Colonic mucosa (tissue), 4 donors: ENCODE measurements at regions not wholly inside any gene's neighbourhood (a gene's known extent, or its start where the extent isn't known, plus 50 kb on each side); places are given as distances from the start of the nearest gene placed in this dataset.

ENCODE experiments used
- DNase-seq: peaks from one replicate; pipeline ENCODE4 v3.0.0-alpha.2; 2020
- H3K27ac ChIP-seq: fragments of 200-600 bp; one replicate; pipeline ENCODE4 v1.8.0; 2021
- H3K27me3 ChIP-seq: fragments of 200-600 bp; one replicate; pipeline ENCODE4 v1.8.0; 2021
- H3K36me3 ChIP-seq: fragments of 200-600 bp; one replicate; pipeline ENCODE4 v1.8.0; 2021
- H3K4me1 ChIP-seq: fragments of 200-600 bp; one replicate; pipeline ENCODE4 v1.8.0; 2021; ENCODE audit warnings: mild to moderate bottlenecking
- H3K4me3 ChIP-seq: fragments of 200-600 bp; one replicate; pipeline ENCODE4 v1.8.0; 2021
- H3K9ac ChIP-seq, 2 donors: one replicate each; pipeline ENCODE4 v1.7.0; 2013; ENCODE audit warnings: control low read depth in 2 of 2, low read depth in 2 of 2, low read length in 2 of 2
- H3K9me3 ChIP-seq: fragments of 200-600 bp; one replicate; pipeline ENCODE4 v1.8.0; 2021
- CTCF ChIP-seq: fragments of 200-600 bp; IDR thresholded peaks from one replicate; pipeline ENCODE4 v1.8.0; 2022; ENCODE audit warnings: antibody characterized with exemption, mild to moderate bottlenecking
- intact Hi-C: fragments of 100-400 bp; cut with DNase I; formaldehyde crosslinking; loops from one replicate; pipeline ENCODE4 v1.14.1; 2022
- donor health status: healthy.
- donor health status: DM: no; HTN: no; CAD: no.
- donor health status: DM: no; HTN: no; CAD: no.

DNA sequence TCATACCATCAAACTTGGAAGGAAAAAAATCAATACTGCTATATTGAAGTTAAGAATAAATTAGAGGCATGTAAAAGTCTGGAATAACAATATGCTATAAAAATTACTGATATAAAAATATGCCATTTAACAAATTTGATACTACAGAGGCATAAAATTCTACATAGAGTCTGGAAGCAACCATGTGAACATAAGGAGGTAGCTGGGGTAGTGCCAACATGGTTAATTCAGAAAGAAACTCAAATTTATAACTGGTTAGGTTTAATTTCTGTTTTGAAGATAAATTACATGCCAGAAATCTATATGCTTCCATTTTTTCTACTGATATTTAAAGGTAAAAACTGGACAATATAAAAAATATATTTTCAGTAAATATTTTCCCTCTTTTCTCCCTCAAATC is 103.1 kb upstream of the NR4A3 start:
- no peak overlapping the region for H3K27ac ChIP-seq
- DNase-seq = no peak
- no peaks in the 10 kb centered on the region for H3K4me1 ChIP-seq
- intact Hi-C loops = no loop called here
- H3K27me3 ChIP-seq = no peaks in the 10 kb centered on the region
- H3K9me3 ChIP-seq = no peaks in the 10 kb centered on the region
- no peak overlapping the region for H3K4me3 ChIP-seq
- H3K36me3 ChIP-seq = no peaks in the 10 kb centered on the region
- H3K9ac ChIP-seq = no peak overlapping the region
- no peak for TF ChIP-seq CTCF

DNA sequence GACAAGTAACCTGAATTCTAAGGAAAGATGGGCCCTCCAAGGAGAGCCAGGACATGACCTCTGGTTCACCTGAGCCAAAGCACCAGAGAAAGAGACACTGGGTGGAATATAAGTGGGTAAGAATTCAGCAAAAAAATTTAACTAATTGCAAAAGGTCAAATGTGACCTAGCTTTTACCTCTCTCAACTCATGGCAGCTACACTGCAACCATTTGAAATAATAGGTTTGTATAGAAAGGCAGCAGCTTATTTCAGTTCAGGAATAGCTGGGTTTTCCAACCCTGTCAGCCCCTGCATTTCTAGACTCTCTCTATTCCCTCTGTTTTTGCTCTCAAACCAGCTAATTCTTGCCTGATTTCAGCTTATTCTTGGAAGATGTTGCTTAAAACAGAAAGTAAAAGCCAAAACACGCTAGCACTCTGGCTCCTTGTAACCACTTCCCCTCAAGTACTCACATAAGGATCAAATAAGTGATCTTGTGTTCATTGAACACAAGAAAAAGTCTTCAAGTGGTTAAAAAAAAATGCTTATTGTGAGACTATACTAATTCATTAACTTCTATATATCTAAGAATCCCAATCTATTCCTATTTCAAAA is 101.1 kb upstream of the NR4A3 start:
- no peak for DNase-seq
- Histone ChIP-seq H3K4me1 (no peaks in the 10 kb centered on the region), H3K27me3 (no peaks in the 10 kb centered on the region), H3K4me3 (no peak overlapping the region), H3K27ac (no peak overlapping the region), H3K9me3 (no peaks in the 10 kb centered on the region), H3K9ac (no peak overlapping the region), H3K36me3 (no peaks in the 10 kb centered on the region)
- intact Hi-C loops = no loop called here
- TF ChIP-seq CTCF = no peak

- intact Hi-C loops = no loop called here
- H3K36me3 ChIP-seq = no peaks in the 10 kb centered on the region
- no peak overlapping the region for H3K27ac ChIP-seq
- no peaks in the 10 kb centered on the region for H3K4me1 ChIP-seq
- TF ChIP-seq CTCF = no peak
- no peaks in the 10 kb centered on the region for H3K27me3 ChIP-seq
- no peaks in the 10 kb centered on the region for H3K9me3 ChIP-seq
- no peak overlapping the region for H3K9ac ChIP-seq
- H3K4me3 ChIP-seq = no peak overlapping the region
- DNase-seq = no peak
Observed at GRCh38 chr9:99721898-99722297, 99.8 kb upstream of the NR4A3 start.

DNA sequence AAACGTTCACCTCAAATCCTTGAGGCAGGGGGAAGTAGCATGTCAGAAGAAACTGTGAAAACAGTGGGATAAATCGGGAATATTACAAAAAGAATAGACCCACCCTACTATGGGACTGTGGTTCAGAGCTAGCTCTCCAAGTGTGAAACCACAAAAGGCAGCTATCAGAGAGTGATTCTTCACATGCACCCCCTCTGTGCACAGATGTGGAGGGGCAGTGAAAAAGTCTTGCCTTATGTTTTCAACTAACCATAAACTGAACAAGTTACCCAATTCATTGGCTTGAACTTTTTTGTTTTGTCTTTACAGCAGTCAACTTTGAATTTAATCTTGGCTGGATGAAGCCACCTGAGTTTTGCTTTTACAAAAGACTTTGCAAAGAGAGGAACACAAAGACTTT is 98.8 kb upstream of the NR4A3 start:
- no peaks in the 10 kb centered on the region for H3K4me1 ChIP-seq
- intact Hi-C loops = no loop called here
- H3K9me3 ChIP-seq = no peaks in the 10 kb centered on the region
- no peaks in the 10 kb centered on the region for H3K27me3 ChIP-seq
- no peak overlapping the region for H3K9ac ChIP-seq
- no peak overlapping the region for H3K4me3 ChIP-seq
- DNase-seq = no peak
- H3K27ac ChIP-seq = no peak overlapping the region
- TF ChIP-seq CTCF = no peak
- H3K36me3 ChIP-seq = no peaks in the 10 kb centered on the region

GRCh38 chr9:99724640-99725039 is 97.0 kb upstream of the NR4A3 start:
- no peak for DNase-seq
- intact Hi-C loops = no loop called here
- Histone ChIP-seq H3K27me3 (no peaks in the 10 kb centered on the region), H3K4me3 (no peak overlapping the region), H3K27ac (no peak overlapping the region), H3K9ac (no peak overlapping the region), H3K36me3 (no peaks in the 10 kb centered on the region), H3K4me1 (no peaks in the 10 kb centered on the region), H3K9me3 (no peaks in the 10 kb centered on the region)
- no peak for TF ChIP-seq CTCF
